Spleen (tissue), 11 donors: ENCODE measurements at regions not wholly inside any gene's neighbourhood (a gene's known extent, or its start where the extent isn't known, plus 50 kb on each side); places are given as distances from the start of the nearest gene placed in this dataset.

Experiments
- DNase-seq: peaks from one replicate; pipeline ENCODE4 v3.0.0-alpha.2; 2020
- H3K27ac ChIP-seq, 8 donors: fragments of 200-600 bp; sonication (generic) in 7 of 8; 1 replicate in 4 of 8; 2 replicates in 4 of 8; pipeline versions ENCODE4 v1.5.0 to v1.8.0; 2016 to 2021; ENCODE audit warnings: inconsistent platforms in 4 of 8, mild to moderate bottlenecking in 4 of 8, moderate library complexity in 1 of 8
- H3K27me3 ChIP-seq, 7 donors: fragments of 200-600 bp; sonication (generic) in 6 of 7; replicated peaks in 1 of 7; 1 replicate in 4 of 7; 2 replicates in 3 of 7; pipeline versions ENCODE4 v1.5.0 to v1.8.0; 2016 to 2021; ENCODE audit warnings: inconsistent platforms in 3 of 7, mild to moderate bottlenecking in 1 of 7
- H3K36me3 ChIP-seq, 6 donors: fragments of 200-600 bp; sonication (generic) in 5 of 6; 1 replicate in 4 of 6; 2 replicates in 2 of 6; pipeline versions ENCODE4 v1.5.0 to v1.8.0; 2016 to 2021; ENCODE audit warnings: inconsistent platforms in 2 of 6
- H3K4me1 ChIP-seq, 6 donors: fragments of 200-600 bp; sonication (generic) in 5 of 6; 1 replicate in 3 of 6; 2 replicates in 3 of 6; pipeline versions ENCODE4 v1.5.0 to v1.8.0; 2016 to 2021; ENCODE audit warnings: inconsistent platforms in 3 of 6
- H3K4me3 ChIP-seq, 8 donors: fragments of 200-600 bp; sonication (generic) in 7 of 8; 1 replicate in 4 of 8; 2 replicates in 4 of 8; pipeline versions ENCODE4 v1.5.0 to v1.8.0; 2016 to 2021; ENCODE audit warnings: inconsistent platforms in 4 of 8, mild to moderate bottlenecking in 4 of 8, moderate library complexity in 2 of 8
- H3K9me3 ChIP-seq, 8 donors: fragments of 200-600 bp; sonication (generic) in 7 of 8; 1 replicate in 4 of 8; 2 replicates in 4 of 8; pipeline versions ENCODE4 v1.5.0 to v1.8.0; 2016 to 2021; ENCODE audit warnings: inconsistent platforms in 4 of 8
- CTCF ChIP-seq, 11 experiments: fragments of 200-600 bp in 7 of 11; fragments of 450-650 bp in 4 of 11; sonication (generic) in 4 of 11; IDR thresholded peaks in 8 of 11; conservative IDR thresholded peaks in 3 of 11; 1 replicate in 7 of 11; 2 replicates in 4 of 11; pipeline versions ENCODE4 v1.4.0 to v1.8.0; 2016 to 2021; ENCODE audit warnings: antibody characterized with exemption in 11 of 11, inconsistent platforms in 4 of 11, mild to moderate bottlenecking in 1 of 11
- POLR2A ChIP-seq, 3 donors: fragments of 450-650 bp; IDR thresholded peaks; one replicate each; pipeline ENCODE4 v1.5.1; 2017; ENCODE audit warnings: antibody characterized with exemption in 3 of 3, mild to moderate bottlenecking in 1 of 3
- POLR2AphosphoS5 ChIP-seq, 3 donors: sonication (generic); formaldehyde crosslinking; IDR thresholded peaks; one replicate each; pipeline ENCODE4 v1.5.1; 2017; ENCODE audit warnings: antibody characterized with exemption in 3 of 3
- WGBS, 5 donors: extraction: QIAGEN DNeasy Blood & Tissue Kit in 3 of 5; methylation state at CpG; one replicate each; pipeline versions ENCODE4 v1.1.5 to v1.1.7; 2013 to 2018; 5-methylcytosine and 5-hydroxymethylcytosine counted together
- intact Hi-C: fragments of 100-400 bp; cut with DNase I; formaldehyde crosslinking; loops from one replicate; pipeline ENCODE4 v1.15.0; 2023; ENCODE audit warnings: low total_unique reads
- donor health status: healthy with polysubstance abuse.
- donor health status: DM: no; HTN: no; CAD: no; lungs with moderate emphysema.
- donor health status: DM: no; HTN: no; CAD: no.
- donor health status: Bipolar disorder and iron deficiency.
- donor health status: healthy.
- donor health status: DM: no; HTN: no; CAD: no.
- donor health status: DM: yes; HTN: yes; CAD: no.

DNA sequence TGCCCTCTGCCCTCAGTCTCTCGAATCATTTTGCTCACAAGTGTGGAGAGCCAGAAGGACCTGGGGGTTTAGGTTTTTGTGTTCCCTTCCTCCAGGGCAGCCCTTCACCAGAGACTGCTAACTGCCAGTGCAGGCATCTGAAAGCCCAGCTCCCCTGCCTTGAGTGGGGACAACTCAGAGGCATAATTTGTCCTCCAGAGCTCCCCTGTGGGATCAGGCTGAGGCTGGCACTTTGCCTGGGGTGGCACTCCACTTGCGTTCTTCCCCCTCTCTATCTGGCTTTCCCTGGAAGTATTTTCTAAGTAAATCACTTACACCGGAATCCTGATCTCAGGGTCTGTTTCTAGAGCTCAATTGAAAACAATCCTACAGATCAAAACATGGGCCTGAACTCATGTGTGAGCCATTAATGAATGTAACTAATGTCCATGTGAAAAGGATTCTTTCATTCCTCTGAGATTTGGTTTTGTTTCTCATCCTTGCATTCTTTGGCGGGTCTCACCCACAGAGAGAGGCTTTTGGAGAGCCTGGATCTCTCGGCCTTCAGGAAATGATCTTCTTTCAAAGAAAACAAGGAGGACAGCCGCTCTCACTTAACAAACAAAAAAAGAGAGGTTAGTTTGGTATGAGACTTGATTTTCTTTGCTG, 125.7 kb upstream of the RIPOR2 start:
- Histone ChIP-seq H3K9me3 (no peaks in the 10 kb centered on the region), H3K4me1 (peaks cover 0 to 14% (median 8%) of the 10 kb centered on the region in 6 donors), H3K27ac (no peak overlapping the region), H3K36me3 (no peaks in the 10 kb centered on the region), H3K27me3 (no peaks in the 10 kb centered on the region), H3K4me3 (no peak overlapping the region)
- no peak for DNase-seq
- WGBS, 5 donors = 80 to 89% (median 83%) methylated on average over 6 of the region's 6 CpGs
- intact Hi-C loops = no loop called here
- no peak for TF ChIP-seq POLR2A (IDR thresholded peaks at IDR 0.05)
- no peak for TF ChIP-seq CTCF (IDR thresholded peaks at IDR 0.05 in 8 of 11, conservative IDR thresholded peaks at IDR 0.05 in 3 of 11)
- TF ChIP-seq POLR2AphosphoS5 (IDR thresholded peaks at IDR 0.05) = no peak

GRCh38 chr6:25062070-25062811, 126.5 kb upstream of the RIPOR2 start:
- Histone ChIP-seq H3K27me3 (no peaks in the 10 kb centered on the region), H3K27ac (no peak overlapping the region), H3K36me3 (no peaks in the 10 kb centered on the region), H3K4me3 (no peak overlapping the region), H3K4me1 (peaks cover 0 to 6% (median under 1%) of the 10 kb centered on the region in 6 donors), H3K9me3 (no peaks in the 10 kb centered on the region)
- intact Hi-C loops = no loop called here
- DNase-seq = no peak
- WGBS, 5 donors = 61 to 90% (median 83%) methylated on average over 7 of the region's 7 CpGs
- TF ChIP-seq POLR2A (IDR thresholded peaks at IDR 0.05) = no peak
- no peak for TF ChIP-seq POLR2AphosphoS5 (IDR thresholded peaks at IDR 0.05)
- no peak for TF ChIP-seq CTCF (IDR thresholded peaks at IDR 0.05 in 8 of 11, conservative IDR thresholded peaks at IDR 0.05 in 3 of 11)

- TF ChIP-seq POLR2AphosphoS5 (IDR thresholded peaks at IDR 0.05) = no peak
- TF ChIP-seq CTCF (IDR thresholded peaks at IDR 0.05 in 8 of 11, conservative IDR thresholded peaks at IDR 0.05 in 3 of 11) = no peak
- TF ChIP-seq POLR2A (IDR thresholded peaks at IDR 0.05) = no peak
- Histone ChIP-seq H3K36me3 (no peaks in the 10 kb centered on the region), H3K27me3 (no peaks in the 10 kb centered on the region), H3K9me3 (no peaks in the 10 kb centered on the region), H3K4me3 (no peak overlapping the region), H3K27ac (no peak overlapping the region), H3K4me1 (no peaks in the 10 kb centered on the region)
- no peak for DNase-seq
- WGBS, 5 donors = 64 to 100% (median 93%) methylated on average over 2 of the region's 2 CpGs
- intact Hi-C loops = no loop called here
These were observed 128.2 kb upstream of the RIPOR2 start for GRCh38 chr6:25064006-25064405.

GRCh38 chr6:25065666-25066065, 129.9 kb upstream of the RIPOR2 start:
- H3K27me3 ChIP-seq = no peaks in the 10 kb centered on the region
- H3K9me3 ChIP-seq = no peaks in the 10 kb centered on the region
- H3K27ac ChIP-seq = no peak overlapping the region
- DNase-seq = no peak
- intact Hi-C loops = no loop called here
- TF ChIP-seq POLR2AphosphoS5 (IDR thresholded peaks at IDR 0.05) (no peak), CTCF (IDR thresholded peaks at IDR 0.05 in 8 of 11, conservative IDR thresholded peaks at IDR 0.05 in 3 of 11) (no peak), POLR2A (IDR thresholded peaks at IDR 0.05) (no peak)
- WGBS, 5 donors = 80 to 92% (median 83%) methylated on average over 3 of the region's 3 CpGs
- no peaks in the 10 kb centered on the region for H3K36me3 ChIP-seq
- peaks cover 0 to 3% (median 2%) of the 10 kb centered on the region in 6 donors for H3K4me1 ChIP-seq
- H3K4me3 ChIP-seq = no peak overlapping the region
